Nephron (organoid): ENCODE measurements at regions not wholly inside any gene's neighbourhood (a gene's known extent, or its start where the extent isn't known, plus 50 kb on each side); places are given as distances from the start of the nearest gene placed in this dataset.
"Not testable (repeated sequence)": the region's sequence is repeated elsewhere in the genome, so short reads cannot be mapped to it uniquely, and the experiment has no call there.

Experiments
- H3K27ac Mint-ChIP-seq, 3 experiments: 2 replicates each; pipeline ENCODE4 v1.8.0; 2020; ENCODE audit warnings: mixed read lengths in 3 of 3, mild to moderate bottlenecking in 2 of 3, moderate library complexity in 1 of 3
- H3K27me3 Mint-ChIP-seq: 2 replicates; pipeline ENCODE4 v1.8.0; 2021; ENCODE audit warnings: low read depth, mild to moderate bottlenecking, moderate library complexity, mixed read lengths
- H3K36me3 Mint-ChIP-seq: 2 replicates; pipeline ENCODE4 v1.8.0; 2020; ENCODE audit warnings: low read depth, mixed read lengths
- H3K4me1 Mint-ChIP-seq: 2 replicates; pipeline ENCODE4 v1.8.0; 2020; ENCODE audit warnings: mixed read lengths
- H3K4me3 Mint-ChIP-seq, 3 experiments: 2 replicates each; pipeline ENCODE4 v1.8.0; 2020; ENCODE audit warnings: mild to moderate bottlenecking in 3 of 3, mixed read lengths in 3 of 3, moderate library complexity in 2 of 3
- H3K9me3 Mint-ChIP-seq: 2 replicates; pipeline ENCODE4 v1.8.0; 2020; ENCODE audit warnings: mixed read lengths

GRCh38 chr5:177664737-177665136, 64.8 kb downstream of the B4GALT7 start:
- H3K4me1 Mint-ChIP-seq, H3K4me3 Mint-ChIP-seq, H3K27ac Mint-ChIP-seq, H3K27me3 Mint-ChIP-seq: not testable (repeated sequence)
- H3K9me3 Mint-ChIP-seq = peaks cover 16% of the 10 kb centered on the region
- H3K36me3 Mint-ChIP-seq = peaks cover 17% of the 10 kb centered on the region

- H3K4me3 Mint-ChIP-seq, H3K27me3 Mint-ChIP-seq, H3K27ac Mint-ChIP-seq, H3K4me1 Mint-ChIP-seq: not testable (repeated sequence)
- Mint-ChIP-seq H3K36me3 (peaks cover 13% of the 10 kb centered on the region), H3K9me3 (peaks cover 13% of the 10 kb centered on the region)
Measured at GRCh38 chr5:177665172-177665571, 65.2 kb downstream of the B4GALT7 start.

GRCh38 chr5:177665960-177666359, 66.0 kb downstream of the B4GALT7 start:
- not testable (repeated sequence) for H3K27ac Mint-ChIP-seq, H3K36me3 Mint-ChIP-seq, H3K27me3 Mint-ChIP-seq, H3K4me1 Mint-ChIP-seq, H3K4me3 Mint-ChIP-seq, H3K9me3 Mint-ChIP-seq

- not testable (repeated sequence) for H3K27me3 Mint-ChIP-seq, H3K4me3 Mint-ChIP-seq, H3K4me1 Mint-ChIP-seq, H3K36me3 Mint-ChIP-seq, H3K9me3 Mint-ChIP-seq, H3K27ac Mint-ChIP-seq
Measured at GRCh38 chr5:177671035-177671754, 71.3 kb downstream of the B4GALT7 start.

DNA sequence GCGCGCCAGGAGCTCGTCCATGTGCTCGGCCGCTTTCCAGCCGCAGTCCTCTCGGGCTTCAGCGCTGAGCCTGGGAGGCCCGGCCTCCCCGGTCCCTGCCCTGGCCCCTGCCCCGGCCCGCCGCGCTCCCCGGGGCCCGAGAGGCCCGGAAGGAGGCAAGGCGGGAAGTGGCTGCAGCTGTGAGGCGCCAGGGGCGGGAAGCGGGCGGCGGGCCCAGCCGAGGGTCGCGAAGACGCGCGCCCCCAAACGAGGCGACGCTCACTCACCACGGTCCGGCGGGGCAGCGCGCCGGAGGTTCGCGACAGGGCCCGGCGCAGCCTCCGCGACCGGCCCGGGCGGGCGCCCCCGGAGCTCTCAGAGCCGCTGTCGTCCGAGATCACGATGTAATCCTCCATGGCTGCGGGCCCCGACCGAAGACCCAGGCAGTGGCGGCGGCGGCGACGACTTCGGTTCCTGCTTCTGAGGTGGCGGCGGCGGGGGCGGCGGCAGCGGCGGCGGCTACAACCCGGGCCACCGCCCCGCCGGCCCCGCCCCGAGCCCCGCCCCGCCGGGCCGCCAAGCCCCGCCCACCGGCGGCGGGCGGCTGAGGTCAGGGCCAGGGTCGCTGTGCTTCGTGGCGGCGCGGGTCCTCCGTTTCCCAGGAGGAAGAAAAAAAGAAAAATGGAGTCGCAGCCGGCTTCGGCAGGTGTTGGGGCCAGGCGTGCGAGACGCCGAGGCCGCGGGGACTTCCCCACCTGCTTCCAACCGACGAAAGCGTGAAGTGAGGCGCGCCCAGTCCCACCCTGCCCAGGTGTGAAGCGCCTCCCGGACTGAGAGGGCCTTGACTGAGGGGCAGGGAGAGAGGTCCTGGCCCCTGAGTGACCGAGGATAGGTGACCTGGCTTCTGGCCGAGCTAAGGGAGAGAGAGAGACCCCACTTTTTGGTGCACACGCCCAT, 72.1 kb downstream of the B4GALT7 start:
- H3K4me1 Mint-ChIP-seq, H3K27ac Mint-ChIP-seq, H3K9me3 Mint-ChIP-seq, H3K36me3 Mint-ChIP-seq, H3K27me3 Mint-ChIP-seq: not testable (repeated sequence)
- H3K4me3 Mint-ChIP-seq = peak overlapping the region in 2 of 3 experiments; percentile 9 to 23
